NCI-H510A treated with DMSO at 0.1 percent for 48 hours (cell line): ENCODE measurements at regions not wholly inside any gene's neighbourhood (a gene's known extent, or its start where the extent isn't known, plus 50 kb on each side); places are given as distances from the start of the nearest gene placed in this dataset.

ENCODE experiments used
- DNase-seq: peaks from one replicate; lab custom pipeline; 2025; lab: John Stamatoyannopoulos, UW

DNA sequence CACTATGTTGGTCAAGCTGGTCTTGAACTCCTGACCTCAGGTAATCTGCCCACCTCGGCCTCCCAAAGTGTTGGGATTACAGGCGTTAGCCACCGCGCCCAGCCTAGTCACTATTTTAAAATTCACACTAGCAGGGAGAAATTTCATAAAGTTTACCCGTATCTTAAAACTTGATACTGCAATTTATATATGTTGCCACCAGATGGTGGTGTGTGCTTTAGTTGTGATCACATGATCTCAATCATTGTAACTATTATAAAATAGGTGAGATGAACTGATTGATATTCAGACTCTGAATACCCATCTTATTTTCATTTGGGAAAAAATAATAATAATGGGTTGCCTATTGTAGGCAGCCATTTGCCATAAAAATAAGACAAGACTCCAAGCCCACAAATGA is 1330.4 kb upstream of the WWC1 start:
- no peak for DNase-seq

DNA sequence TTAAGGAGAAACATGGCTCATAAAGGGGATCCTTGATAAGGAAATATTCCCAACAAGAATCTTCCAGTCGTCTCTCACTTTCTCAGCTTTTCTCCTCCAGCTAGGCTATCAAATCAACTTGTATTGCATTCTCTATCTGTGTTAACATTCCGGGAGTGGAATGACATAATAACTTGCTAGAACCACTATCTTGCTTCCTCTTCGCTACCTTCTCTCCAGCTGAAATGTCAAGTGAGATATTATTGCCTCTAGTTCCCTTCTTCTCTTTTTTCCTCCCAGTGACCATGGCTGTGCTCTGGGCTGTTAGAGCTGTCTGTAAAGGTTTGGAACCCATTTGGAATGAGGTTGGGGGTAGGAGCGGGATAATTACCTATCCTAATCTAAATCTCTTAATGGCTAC is 1329.5 kb upstream of the WWC1 start:
- DNase-seq, result no peak

GRCh38 chr5:166962461-166962860 is 1329.0 kb upstream of the WWC1 start:
- DNase-seq, result no peak

DNA sequence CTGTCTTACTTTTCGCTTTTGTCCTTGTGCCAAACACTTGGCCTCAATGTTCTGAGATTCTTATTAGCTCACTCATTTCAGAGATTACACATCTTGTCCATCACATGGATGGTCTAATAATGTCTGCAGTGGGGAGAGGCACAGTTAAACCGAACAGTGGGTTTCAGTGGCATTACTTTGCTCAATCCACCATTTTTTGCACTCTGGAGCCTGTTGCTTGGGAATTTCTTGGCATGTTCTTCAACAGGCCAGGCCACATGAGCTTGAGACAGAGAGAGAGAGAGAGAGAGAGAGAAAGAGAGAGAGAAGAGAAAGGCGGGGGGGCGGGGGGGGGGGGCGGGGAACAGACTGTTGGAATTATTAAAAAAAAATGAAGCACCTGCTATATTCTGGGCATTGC is 1327.8 kb upstream of the WWC1 start:
- no peak for DNase-seq

- DNase-seq, result no peak
These were observed 1313.5 kb upstream of the WWC1 start for GRCh38 chr5:166977911-166978422.

GRCh38 chr5:166979307-166979895 is 1312.0 kb upstream of the WWC1 start:
- no peak for DNase-seq

DNA sequence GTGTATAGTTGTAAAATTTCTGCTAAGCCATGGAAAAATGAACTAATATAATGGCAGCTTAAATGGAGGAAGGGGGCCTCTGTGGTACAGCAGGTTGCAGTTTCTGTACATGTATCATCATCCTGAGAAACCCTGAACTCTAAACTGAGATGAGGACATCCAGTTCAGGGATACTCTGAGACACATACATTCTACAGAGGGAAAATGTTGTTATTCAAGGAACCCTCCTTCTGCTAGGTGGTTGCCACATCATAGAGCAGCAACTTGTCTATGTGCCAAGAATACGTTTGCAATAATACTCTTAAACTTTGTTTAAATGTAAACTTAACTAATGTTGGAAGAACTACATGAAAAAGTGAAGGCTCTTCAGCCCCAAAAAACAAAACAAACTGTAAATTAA is 1310.8 kb upstream of the WWC1 start:
- DNase-seq, result no peak

DNA sequence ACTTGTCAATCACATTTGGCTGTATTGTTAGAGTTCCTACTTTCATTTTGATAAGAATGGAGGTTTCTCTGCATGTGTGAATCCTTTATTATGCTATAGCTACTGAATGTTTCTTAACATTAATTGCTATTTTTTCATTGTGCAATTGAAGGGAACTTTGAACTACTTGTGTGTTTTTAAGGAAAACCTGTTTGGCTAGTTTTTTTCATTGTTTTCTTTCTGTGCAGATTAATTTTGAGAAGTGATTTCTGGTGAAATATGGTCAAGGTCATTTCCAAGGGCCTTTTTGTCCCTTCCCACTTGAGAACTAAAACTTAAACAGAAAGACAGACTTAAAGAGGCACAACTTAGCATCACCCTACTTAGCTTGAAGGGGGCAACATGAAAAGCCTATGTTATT is 1309.2 kb upstream of the WWC1 start:
- DNase-seq, result no peak

DNA sequence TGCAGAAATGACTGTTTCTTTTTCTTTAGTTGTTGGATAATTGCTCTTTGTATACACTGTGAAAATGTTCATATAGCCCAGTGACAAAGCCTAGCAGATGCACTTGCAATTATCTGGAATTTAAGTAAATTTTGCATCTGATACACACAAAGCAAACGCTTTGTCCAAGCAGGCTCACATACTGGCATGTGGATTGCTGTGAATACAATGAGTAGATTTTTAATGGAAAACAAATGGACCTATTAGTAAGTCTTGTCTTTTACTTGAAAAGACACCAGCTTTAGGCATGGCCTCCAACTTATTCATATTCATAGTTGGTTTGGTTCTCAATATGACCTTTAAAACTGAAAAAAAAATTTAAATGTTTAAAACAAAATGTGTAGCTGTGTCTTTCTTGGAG is 1299.8 kb upstream of the WWC1 start:
- no peak for DNase-seq

DNA sequence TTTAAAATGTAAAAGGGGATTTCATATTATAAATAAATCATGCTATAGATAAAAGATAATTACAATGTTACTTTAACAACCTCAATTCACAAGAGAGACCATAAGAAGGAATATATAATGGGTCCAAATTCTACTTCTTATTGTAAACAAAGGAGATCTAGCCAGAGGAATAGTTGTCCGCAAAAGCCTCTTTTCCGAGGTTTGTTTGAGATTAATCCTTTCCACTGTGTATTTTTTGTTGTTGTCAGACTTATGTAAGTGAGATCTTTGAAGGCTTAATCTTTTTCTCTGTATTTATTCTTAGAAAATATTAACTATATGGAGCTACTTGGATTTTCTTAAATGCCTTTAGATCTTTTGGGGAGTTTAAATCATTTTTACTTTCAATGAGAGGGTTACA is 1299.3 kb upstream of the WWC1 start:
- DNase-seq, result no peak

DNA sequence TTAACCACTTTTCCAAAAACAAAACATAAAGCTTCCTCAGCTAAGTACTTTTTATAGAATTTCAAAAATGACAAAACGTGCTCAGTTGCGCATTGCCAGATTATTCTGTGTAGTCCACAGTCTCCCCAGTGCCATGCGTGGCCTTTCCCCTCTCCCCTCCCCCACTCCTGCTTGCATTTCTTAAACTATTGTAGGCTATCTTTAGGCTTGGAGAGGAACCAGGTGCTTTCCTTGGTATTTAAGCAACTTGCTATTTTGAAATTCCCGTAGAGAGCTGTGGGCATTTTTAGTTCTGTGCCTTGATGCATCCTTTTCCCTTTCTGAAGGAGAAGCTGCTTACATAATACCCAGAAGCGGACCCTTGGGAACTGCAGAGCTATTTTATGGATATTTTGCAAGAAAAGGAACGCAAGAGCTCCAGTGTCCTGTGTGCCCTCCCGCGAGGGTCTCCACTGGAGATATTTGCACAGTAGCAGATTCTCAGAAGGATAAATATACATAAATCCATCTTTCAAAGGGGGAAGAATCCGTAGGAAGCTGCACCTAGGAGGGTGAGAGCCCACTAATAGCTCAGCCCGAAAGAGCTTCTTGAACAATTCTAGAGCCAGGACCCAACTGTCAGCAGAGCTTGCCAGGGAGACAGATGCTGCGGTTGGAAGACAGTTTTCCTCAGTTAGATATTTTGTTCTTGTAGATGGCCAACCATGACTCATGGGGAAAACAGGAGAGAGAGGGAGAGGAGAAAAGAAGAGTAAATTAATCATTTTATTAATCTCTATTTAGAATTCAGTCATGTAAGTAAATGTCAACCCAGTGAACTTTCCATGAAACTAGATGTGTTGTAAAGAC is 1298.3 kb upstream of the WWC1 start:
- DNase-seq, result no peak

- no peak for DNase-seq
These were observed 1297.2 kb upstream of the WWC1 start for GRCh38 chr5:166994226-166994625.

DNA sequence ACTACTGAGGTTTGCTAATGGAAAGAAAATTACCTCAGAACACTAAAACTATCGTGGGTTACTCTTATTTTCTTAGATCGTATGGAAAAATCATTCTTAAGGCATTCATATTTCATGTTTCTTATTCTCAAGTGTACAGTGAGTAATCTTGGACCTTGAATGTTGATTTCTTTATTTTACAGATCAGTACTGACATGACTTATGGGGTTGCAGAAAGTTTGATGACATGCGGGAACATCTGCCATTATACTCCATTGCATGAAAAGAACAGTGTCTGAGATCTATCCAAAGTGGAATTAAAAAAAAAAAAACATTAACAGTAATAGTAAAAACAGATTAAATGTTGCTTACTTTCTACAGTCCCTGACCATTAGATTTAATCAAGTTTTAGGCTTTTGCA is 1290.2 kb upstream of the WWC1 start:
- DNase-seq, result no peak

DNA sequence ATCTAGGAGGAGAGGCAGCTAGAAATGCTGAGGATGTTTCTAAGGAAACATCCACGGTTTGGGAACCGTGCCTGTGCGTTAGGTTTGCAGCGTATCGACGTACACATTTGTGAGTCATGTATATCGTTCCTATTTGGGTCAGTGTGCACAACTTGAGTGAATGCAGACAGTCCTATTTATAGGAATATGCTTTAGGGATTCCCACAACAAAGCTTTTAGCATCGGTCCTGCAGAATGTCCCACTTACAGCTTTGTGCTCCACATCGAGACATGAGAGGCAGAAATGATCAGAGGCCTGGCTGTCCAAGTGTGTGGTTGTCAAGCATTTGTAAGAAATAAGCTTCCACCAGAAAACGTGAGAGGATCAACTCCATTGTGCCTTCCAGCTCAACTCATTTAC is 1282.7 kb upstream of the WWC1 start:
- DNase-seq, result no peak

DNA sequence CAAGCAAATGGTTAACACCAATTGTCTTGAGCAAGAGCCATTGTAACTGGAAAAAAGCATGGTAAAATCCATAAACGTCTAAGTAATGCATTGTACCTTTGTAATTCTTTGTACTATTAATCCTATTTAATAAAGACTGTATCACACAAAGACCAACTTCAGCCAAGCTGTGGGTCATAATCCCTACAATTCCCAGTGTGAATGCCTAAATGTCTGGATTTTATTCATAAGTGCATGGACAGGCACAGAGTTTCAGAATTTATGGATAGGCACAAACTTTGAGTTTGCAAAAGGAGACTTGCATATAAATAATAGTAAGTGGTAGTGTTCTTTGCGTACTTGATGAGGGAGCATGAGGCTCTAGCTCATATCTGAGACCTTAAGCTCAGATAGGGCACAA is 1280.2 kb upstream of the WWC1 start:
- DNase-seq, result no peak

DNA sequence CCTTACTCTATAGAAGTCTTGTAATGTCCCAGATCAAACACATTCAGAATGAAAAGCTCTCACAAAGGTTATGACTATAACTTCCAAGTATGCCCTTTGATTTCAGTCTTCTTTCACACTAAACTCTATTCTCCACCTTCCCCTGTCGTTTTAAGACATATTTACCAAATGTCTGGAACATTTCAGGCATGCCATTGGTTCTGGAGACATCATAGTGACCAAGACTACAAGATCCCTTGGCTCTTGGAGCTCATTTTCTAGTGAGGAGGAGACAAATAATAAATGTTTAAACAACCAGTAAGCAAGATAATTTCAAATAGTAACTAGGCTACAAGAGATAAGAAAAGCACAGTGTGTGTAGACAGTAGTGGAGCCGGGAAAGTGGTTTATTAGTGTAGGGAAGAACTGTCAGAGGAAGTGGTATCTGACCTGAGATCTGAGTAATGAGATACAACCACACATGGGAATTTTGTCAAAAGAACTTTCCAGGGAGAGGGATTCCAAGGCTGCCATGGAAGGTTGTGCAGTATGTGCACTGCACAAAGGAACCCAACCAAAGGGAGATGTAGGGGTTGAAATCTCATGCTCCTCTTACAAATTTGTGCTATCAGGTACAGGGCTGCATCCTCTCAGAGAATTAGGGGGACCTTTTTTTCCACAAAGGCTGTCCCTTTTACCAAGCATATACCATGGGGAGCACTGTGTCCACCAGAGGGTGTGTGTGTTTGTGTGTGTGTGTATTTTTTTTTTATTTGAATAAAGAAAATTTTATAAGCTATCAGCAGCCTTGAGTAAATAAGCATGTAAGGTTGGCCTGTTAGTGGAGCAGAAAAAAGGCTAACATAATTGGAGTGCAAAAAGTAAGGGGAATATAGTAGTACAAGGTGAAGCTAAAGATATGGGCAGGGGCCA is 1279.1 kb upstream of the WWC1 start:
- no peak for DNase-seq

DNA sequence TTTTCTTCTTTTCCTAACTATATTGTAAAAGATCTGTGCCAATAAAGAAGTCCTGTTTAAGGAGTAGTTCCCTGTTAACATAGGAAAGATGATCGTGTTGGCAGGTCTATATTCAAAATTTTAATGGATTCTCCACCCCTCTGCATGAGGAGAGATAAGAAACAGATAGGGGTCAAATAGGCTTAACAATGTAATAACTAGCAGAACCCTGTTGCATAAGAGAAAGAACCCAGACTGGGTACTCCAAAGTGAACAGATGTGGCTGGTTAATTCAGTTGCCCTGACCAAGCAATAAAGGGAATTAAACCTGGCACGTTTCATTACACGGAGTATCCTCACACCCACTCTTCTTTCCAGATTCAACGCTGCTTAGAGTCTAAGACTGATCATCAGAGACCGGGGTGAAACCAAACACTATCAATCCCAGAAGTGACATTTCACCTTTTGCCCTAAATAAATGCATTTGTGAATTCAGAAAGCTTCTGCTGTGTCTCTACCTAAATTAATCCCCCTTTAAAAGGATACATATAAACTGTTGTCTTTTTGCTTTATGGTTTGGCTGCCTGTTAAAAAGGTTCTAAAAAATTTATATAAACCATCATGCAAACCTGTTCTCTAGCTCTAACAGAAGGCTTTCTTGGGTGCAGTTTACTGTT is 1276.9 kb upstream of the WWC1 start:
- DNase-seq, result no peak

DNA sequence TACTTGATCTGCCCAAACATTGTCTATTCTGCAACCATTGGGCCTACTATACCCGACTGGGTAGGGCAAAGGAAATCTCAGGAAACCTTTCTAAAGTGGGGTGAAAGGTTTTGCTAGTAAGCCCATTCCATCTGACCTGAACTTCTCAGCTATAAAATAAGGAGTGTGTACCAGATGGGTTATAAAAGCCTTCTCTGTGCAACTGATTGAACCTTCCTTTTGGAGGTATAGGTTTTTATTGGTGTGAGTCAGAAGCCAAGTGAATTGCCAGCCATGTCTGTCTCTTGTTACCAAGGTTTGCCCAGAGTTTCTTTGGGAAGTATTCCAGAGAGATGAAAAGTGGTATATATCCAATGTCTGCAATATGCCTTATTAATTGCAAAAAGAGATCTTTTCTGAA is 1271.0 kb upstream of the WWC1 start:
- no peak for DNase-seq

DNA sequence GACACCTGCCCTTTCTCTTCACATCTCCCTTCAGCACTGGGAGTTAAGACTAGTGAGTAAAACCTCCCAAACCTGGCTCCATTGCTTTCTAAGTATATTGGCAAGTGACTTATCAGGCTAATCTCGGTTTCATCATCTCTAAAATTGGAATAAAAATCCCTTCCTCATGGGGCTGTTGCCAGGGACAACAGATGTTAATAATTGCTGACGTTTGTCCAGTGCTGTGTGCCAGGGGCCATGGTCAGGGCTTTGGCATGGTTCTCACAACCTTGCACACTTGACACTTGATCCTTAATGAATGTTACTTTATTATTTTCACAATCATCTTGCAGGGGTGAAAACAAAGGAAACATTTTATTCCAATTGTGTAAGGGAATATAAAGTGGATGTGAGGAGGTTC is 1262.0 kb upstream of the WWC1 start:
- no peak for DNase-seq

DNA sequence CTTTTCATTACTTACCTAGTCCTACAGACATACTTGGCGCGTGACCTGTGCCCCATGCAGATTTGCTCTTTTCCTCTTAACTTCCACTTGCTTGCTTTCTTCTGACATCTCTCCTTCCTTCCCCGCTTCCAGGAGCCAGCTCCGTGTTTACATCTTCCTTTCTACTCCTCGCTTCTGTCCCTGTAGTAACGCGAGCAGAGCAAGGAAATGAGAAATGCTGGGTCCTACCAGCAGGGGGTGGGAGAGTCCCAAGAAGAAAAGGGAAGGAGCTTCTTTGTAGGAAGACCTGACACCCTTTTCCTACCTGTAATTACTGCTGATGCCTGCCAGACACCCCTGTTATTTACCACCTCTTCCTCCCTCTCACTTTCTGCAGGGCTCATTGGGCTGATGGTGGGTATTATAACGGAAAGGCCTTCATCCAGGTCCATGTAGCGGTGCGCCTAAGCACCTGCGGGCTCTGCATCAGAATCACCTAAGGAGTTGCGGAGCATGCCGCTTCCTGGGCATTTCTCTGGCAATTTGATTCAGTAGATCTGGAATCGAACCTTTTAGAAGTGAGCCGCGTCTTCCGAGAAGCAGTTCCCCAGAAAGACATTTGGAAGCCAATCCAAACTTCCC is 1260.8 kb upstream of the WWC1 start:
- no peak for DNase-seq

- DNase-seq, result no peak
These were observed 1254.9 kb upstream of the WWC1 start for GRCh38 chr5:167036585-167036984.
